ENCODE measurements at regions not wholly inside any gene's neighbourhood (a gene's known extent, or its start where the extent isn't known, plus 50 kb on each side); places are given as distances from the start of the nearest gene placed in this dataset.

- TF ChIP-seq POLR2AphosphoS5 (IDR thresholded peaks at IDR 0.05) (no peak), CTCF (IDR thresholded peaks at IDR 0.05) (no peak)
Measured at GRCh38 chr12:84463741-84464495, 448.7 kb downstream of the SLC6A15 start.

Measured in upper lobe of left lung (tissue), 4 donors.